ENCODE measurements at regions not wholly inside any gene's neighbourhood (a gene's known extent, or its start where the extent isn't known, plus 50 kb on each side); places are given as distances from the start of the nearest gene placed in this dataset.

GRCh38 chr1:163796394-163796821 lies 474.7 kb downstream of the NUF2 start (continued):
- TF ChIP-seq PRDM10 (IDR thresholded peaks at IDR 0.05; ENCODE audit: partially characterized antibody) (no peak), GABPB1 (CRISPR knock-in tag; IDR thresholded peaks at IDR 0.05) (no peak)

GRCh38 chr1:163797816-163798215 lies 476.1 kb downstream of the NUF2 start:
- CTCF ChIA-PET (ENCODE audit: low intra/inter-chr PET ratio) = no interaction called here
- no peaks in the 10 kb centered on the region for H4K20me1 ChIP-seq (replicated peaks; ENCODE audit: control insufficient read depth, insufficient read depth, low read length)
- TF ChIP-seq FOXP1 (CRISPR knock-in tag; IDR thresholded peaks at IDR 0.05) (no peak), IRF9 (tag; IDR thresholded peaks at IDR 0.05) (no peak), PHB (CRISPR knock-in tag; IDR thresholded peaks at IDR 0.05) (no peak), RBBP5 (IDR thresholded peaks at IDR 0.05; ENCODE audit: borderline replicate concordance, insufficient read depth, low read length, poor library complexity, severe bottlenecking) (no peak), GABPB1 (CRISPR knock-in tag; IDR thresholded peaks at IDR 0.05) (no peak), CHCHD3 (CRISPR knock-in tag; IDR thresholded peaks at IDR 0.05) (no peak), SMARCA5 (IDR thresholded peaks at IDR 0.05) (no peak), E2F5 (CRISPR knock-in tag; IDR thresholded peaks at IDR 0.05) (no peak), ELK3 (CRISPR knock-in tag; IDR thresholded peaks at IDR 0.05) (no peak)
- no peaks in the 10 kb centered on the region for H3K36me3 ChIP-seq (ENCODE audit: control insufficient read depth, insufficient read depth, low read length)
- no peak overlapping the region for H3K9ac ChIP-seq (ENCODE audit: insufficient read depth in 1 of 2, low read depth in 2 of 2, low read length in 2 of 2)
- H2AFZ ChIP-seq (ENCODE audit: low read depth, low read length) = no peak overlapping the region
- FAIRE-seq (no peak), DNase-seq (ENCODE audit: extremely low read depth in 1 of 4, low spot score in 3 of 4) (no peak), ATAC-seq (no peak)
- intact Hi-C loops (cut with micrococcal nuclease) (no loop called here), in situ Hi-C loops (cut with MboI) (no loop called here)
- H3K79me2 ChIP-seq (ENCODE audit: control insufficient read depth, insufficient read depth, low read length) = no peaks in the 10 kb centered on the region
- no TSS peak for BruUV-seq (replicated peaks)
- H3K27ac ChIP-seq (ENCODE audit: extremely low read depth, low read depth, low read length) = no peak overlapping the region
- no peak overlapping the region for H3K4me3 ChIP-seq
- H3K4me1 ChIP-seq (replicated peaks in 1 of 2; ENCODE audit: control insufficient read depth in 2 of 2, insufficient read depth in 2 of 2, low read length in 2 of 2) = no peaks in the 10 kb centered on the region
- POLR2A ChIA-PET = no interaction called here
- H3K9me1 ChIP-seq (ENCODE audit: control insufficient read depth, insufficient read depth, low read length) = no peaks in the 10 kb centered on the region
- H3K4me2 ChIP-seq (ENCODE audit: insufficient read depth, low read length) = no peak overlapping the region
- 0 out of 2 replicates have a peak, but pooled peaks cover 1% of the 10 kb centered on the region for H3K9me3 ChIP-seq (replicated peaks; ENCODE audit: control insufficient read depth, insufficient read depth, low read depth, low read length)
- no peaks in the 10 kb centered on the region for H3K27me3 ChIP-seq (ENCODE audit: control insufficient read depth in 2 of 2, insufficient read depth in 2 of 2, low read length in 2 of 2)

Measured in K562 (cell line).